Activated CD4-positive, alpha-beta memory T cell treated with anti-CD3 and anti-CD28 coated beads, Interleukin-2, amount 10 ng/mL, durations not matched to agents 7 days and 5 days (primary cell): ENCODE measurements at regions not wholly inside any gene's neighbourhood (a gene's known extent, or its start where the extent isn't known, plus 50 kb on each side); places are given as distances from the start of the nearest gene placed in this dataset.

Experiments used
- CTCF ChIA-PET: fragments of 350-600 bp; sonication (Branson Sonifier 250); formaldehyde crosslinking; loops from one replicate; lab custom pipeline; 2021; ENCODE audit warnings: antibody characterized with exemption, inconsistent platforms; lab: Charles Lee
- POLR2A ChIA-PET: fragments of 350-600 bp; sonication (Branson Sonifier 250); formaldehyde crosslinking; loops from one replicate; lab custom pipeline; 2021; ENCODE audit warnings: antibody characterized with exemption; lab: Charles Lee
- DNase-seq: peaks from one replicate; pipeline ENCODE4 v3.0.0-alpha.2; 2020
- H3K27ac Mint-ChIP-seq: one replicate; pipeline ENCODE4 v1.8.0; 2021; ENCODE audit warnings: mild to moderate bottlenecking, mixed read lengths
- H3K27me3 Mint-ChIP-seq: one replicate; pipeline ENCODE4 v1.8.0; 2021; ENCODE audit warnings: mixed read lengths
- H3K36me3 Mint-ChIP-seq: one replicate; pipeline ENCODE4 v1.8.0; 2021; ENCODE audit warnings: low read depth, mixed read lengths
- H3K4me1 Mint-ChIP-seq: one replicate; pipeline ENCODE4 v1.8.0; 2021; ENCODE audit warnings: mixed read lengths
- H3K4me3 Mint-ChIP-seq: one replicate; pipeline ENCODE4 v1.8.0; 2021; ENCODE audit warnings: mild to moderate bottlenecking, mixed read lengths
- H3K9me3 Mint-ChIP-seq: one replicate; pipeline ENCODE4 v1.8.0; 2021; ENCODE audit warnings: mixed read lengths

GRCh38 chr1:112177314-112177713 is 187.8 kb upstream of the KCND3 start:
- POLR2A ChIA-PET: no interaction called here
- CTCF ChIA-PET: no interaction called here
- no peak overlapping the region for H3K4me3 Mint-ChIP-seq
- DNase-seq: no peak
- H3K4me1 Mint-ChIP-seq: no peaks in the 10 kb centered on the region
- H3K9me3 Mint-ChIP-seq: no peaks in the 10 kb centered on the region
- no peaks in the 10 kb centered on the region for H3K27me3 Mint-ChIP-seq
- H3K27ac Mint-ChIP-seq: no peak overlapping the region
- H3K36me3 Mint-ChIP-seq: no peaks in the 10 kb centered on the region

GRCh38 chr1:112188611-112189010 is 199.1 kb upstream of the KCND3 start:
- CTCF ChIA-PET: no interaction called here
- DNase-seq: no peak
- H3K27me3 Mint-ChIP-seq: peaks cover 5% of the 10 kb centered on the region
- POLR2A ChIA-PET: no interaction called here
- H3K27ac Mint-ChIP-seq: no peak overlapping the region
- H3K4me3 Mint-ChIP-seq: no peak overlapping the region
- H3K9me3 Mint-ChIP-seq: no peaks in the 10 kb centered on the region
- no peaks in the 10 kb centered on the region for H3K36me3 Mint-ChIP-seq
- no peaks in the 10 kb centered on the region for H3K4me1 Mint-ChIP-seq

- no peak for DNase-seq
- Mint-ChIP-seq H3K4me1 (no peaks in the 10 kb centered on the region), H3K4me3 (no peak overlapping the region), H3K9me3 (no peaks in the 10 kb centered on the region), H3K36me3 (no peaks in the 10 kb centered on the region), H3K27ac (no peak overlapping the region), H3K27me3 (peaks cover 5% of the 10 kb centered on the region)
- ChIA-PET CTCF (no interaction called here), POLR2A (no interaction called here)
Measured at GRCh38 chr1:112196008-112196588, 199.9 kb upstream of the CTTNBP2NL start.

- Mint-ChIP-seq H3K27ac (no peak overlapping the region), H3K4me1 (no peaks in the 10 kb centered on the region), H3K36me3 (no peaks in the 10 kb centered on the region), H3K27me3 (peaks cover 5% of the 10 kb centered on the region), H3K4me3 (no peak overlapping the region), H3K9me3 (no peaks in the 10 kb centered on the region)
- no peak for DNase-seq
- ChIA-PET POLR2A (no interaction called here), CTCF (no interaction called here)
Measured at GRCh38 chr1:112196731-112197130, 199.3 kb upstream of the CTTNBP2NL start.

- no peak overlapping the region for H3K4me3 Mint-ChIP-seq
- DNase-seq: no peak
- H3K4me1 Mint-ChIP-seq: no peaks in the 10 kb centered on the region
- H3K9me3 Mint-ChIP-seq: no peaks in the 10 kb centered on the region
- CTCF ChIA-PET: no interaction called here
- POLR2A ChIA-PET: no interaction called here
- no peaks in the 10 kb centered on the region for H3K36me3 Mint-ChIP-seq
- H3K27me3 Mint-ChIP-seq: peaks cover 23% of the 10 kb centered on the region
- no peak overlapping the region for H3K27ac Mint-ChIP-seq
Measured at GRCh38 chr1:112209493-112209892, 186.5 kb upstream of the CTTNBP2NL start.

- Mint-ChIP-seq H3K9me3 (no peaks in the 10 kb centered on the region), H3K36me3 (no peaks in the 10 kb centered on the region), H3K4me3 (no peak overlapping the region), H3K4me1 (no peaks in the 10 kb centered on the region), H3K27me3 (peaks cover 14% of the 10 kb centered on the region), H3K27ac (no peak overlapping the region)
- no peak for DNase-seq
- ChIA-PET CTCF (interaction anchor here (0.7 kb wide), 1 partner anchor 1439 kb away, joined by 3 read pairs; no protein-coding TSS in a partner anchor), POLR2A (no interaction called here)
Measured at GRCh38 chr1:112219267-112219666, 176.7 kb upstream of the CTTNBP2NL start.

- no peak overlapping the region for H3K27ac Mint-ChIP-seq
- no peak overlapping the region for H3K4me3 Mint-ChIP-seq
- no peak for DNase-seq
- ChIA-PET CTCF (no interaction called here), POLR2A (no interaction called here)
- peaks cover 11% of the 10 kb centered on the region for H3K27me3 Mint-ChIP-seq
- H3K36me3 Mint-ChIP-seq: no peaks in the 10 kb centered on the region
- H3K4me1 Mint-ChIP-seq: no peaks in the 10 kb centered on the region
- H3K9me3 Mint-ChIP-seq: peaks cover 2% of the 10 kb centered on the region
Measured at GRCh38 chr1:112230232-112230631, 165.8 kb upstream of the CTTNBP2NL start.

GRCh38 chr1:112231331-112231730 is 164.7 kb upstream of the CTTNBP2NL start:
- H3K4me3 Mint-ChIP-seq: no peak overlapping the region
- peaks cover 11% of the 10 kb centered on the region for H3K27me3 Mint-ChIP-seq
- no peak overlapping the region for H3K27ac Mint-ChIP-seq
- H3K36me3 Mint-ChIP-seq: no peaks in the 10 kb centered on the region
- POLR2A ChIA-PET: no interaction called here
- CTCF ChIA-PET: interaction anchor here (1.3 kb wide), 1 partner anchor 15 kb away, joined by 3 read pairs; no protein-coding TSS in a partner anchor
- peaks cover 2% of the 10 kb centered on the region for H3K9me3 Mint-ChIP-seq
- DNase-seq: no peak
- H3K4me1 Mint-ChIP-seq: no peaks in the 10 kb centered on the region

- no peak overlapping the region for H3K27ac Mint-ChIP-seq
- no peaks in the 10 kb centered on the region for H3K36me3 Mint-ChIP-seq
- peaks cover 14% of the 10 kb centered on the region for H3K27me3 Mint-ChIP-seq
- DNase-seq: no peak
- CTCF ChIA-PET: no interaction called here
- no peak overlapping the region for H3K4me3 Mint-ChIP-seq
- H3K9me3 Mint-ChIP-seq: peaks cover 2% of the 10 kb centered on the region
- no peaks in the 10 kb centered on the region for H3K4me1 Mint-ChIP-seq
- POLR2A ChIA-PET: no interaction called here
Measured at GRCh38 chr1:112232848-112233247, 163.2 kb upstream of the CTTNBP2NL start.

GRCh38 chr1:112234710-112235109 is 161.3 kb upstream of the CTTNBP2NL start:
- Mint-ChIP-seq H3K9me3 (no peaks in the 10 kb centered on the region), H3K4me1 (no peaks in the 10 kb centered on the region), H3K36me3 (no peaks in the 10 kb centered on the region), H3K27me3 (peaks cover 17% of the 10 kb centered on the region), H3K4me3 (no peak overlapping the region), H3K27ac (no peak overlapping the region)
- no peak for DNase-seq
- ChIA-PET CTCF (no interaction called here), POLR2A (no interaction called here)

GRCh38 chr1:112237983-112238545 is 157.9 kb upstream of the CTTNBP2NL start:
- ChIA-PET CTCF (no interaction called here), POLR2A (no interaction called here)
- H3K4me3 Mint-ChIP-seq: no peak overlapping the region
- DNase-seq: no peak
- H3K27me3 Mint-ChIP-seq: peaks cover 15% of the 10 kb centered on the region
- H3K36me3 Mint-ChIP-seq: no peaks in the 10 kb centered on the region
- H3K4me1 Mint-ChIP-seq: no peaks in the 10 kb centered on the region
- no peaks in the 10 kb centered on the region for H3K9me3 Mint-ChIP-seq
- no peak overlapping the region for H3K27ac Mint-ChIP-seq

- no peak for DNase-seq
- H3K4me3 Mint-ChIP-seq: no peak overlapping the region
- H3K36me3 Mint-ChIP-seq: no peaks in the 10 kb centered on the region
- no peak overlapping the region for H3K27ac Mint-ChIP-seq
- CTCF ChIA-PET: no interaction called here
- no peaks in the 10 kb centered on the region for H3K9me3 Mint-ChIP-seq
- H3K27me3 Mint-ChIP-seq: peaks cover 11% of the 10 kb centered on the region
- H3K4me1 Mint-ChIP-seq: no peaks in the 10 kb centered on the region
- POLR2A ChIA-PET: no interaction called here
Measured at GRCh38 chr1:112239683-112240330, 156.2 kb upstream of the CTTNBP2NL start.

GRCh38 chr1:112242470-112242869 is 153.5 kb upstream of the CTTNBP2NL start:
- CTCF ChIA-PET: no interaction called here
- no peak overlapping the region for H3K4me3 Mint-ChIP-seq
- peaks cover 8% of the 10 kb centered on the region for H3K27me3 Mint-ChIP-seq
- POLR2A ChIA-PET: no interaction called here
- H3K4me1 Mint-ChIP-seq: no peaks in the 10 kb centered on the region
- no peaks in the 10 kb centered on the region for H3K36me3 Mint-ChIP-seq
- DNase-seq: no peak
- no peaks in the 10 kb centered on the region for H3K9me3 Mint-ChIP-seq
- no peak overlapping the region for H3K27ac Mint-ChIP-seq

- no peak overlapping the region for H3K4me3 Mint-ChIP-seq
- DNase-seq: no peak
- ChIA-PET POLR2A (no interaction called here), CTCF (no interaction called here)
- peaks cover 2% of the 10 kb centered on the region for H3K27me3 Mint-ChIP-seq
- H3K4me1 Mint-ChIP-seq: no peaks in the 10 kb centered on the region
- H3K9me3 Mint-ChIP-seq: no peaks in the 10 kb centered on the region
- H3K27ac Mint-ChIP-seq: no peak overlapping the region
- H3K36me3 Mint-ChIP-seq: no peaks in the 10 kb centered on the region
Measured at GRCh38 chr1:112244131-112244530, 151.9 kb upstream of the CTTNBP2NL start.
